ENCODE measurements at regions not wholly inside any gene's neighbourhood (a gene's known extent, or its start where the extent isn't known, plus 50 kb on each side); places are given as distances from the start of the nearest gene placed in this dataset.

GRCh38 chr10:78137147-78137546, 103.5 kb downstream of the RPS24 start:
- Histone ChIP-seq H3K9me3 (no peaks in the 10 kb centered on the region), H3K4me3 (no peak overlapping the region), H3K4me1 (ENCODE audit: control insufficient read depth in 1 of 2, low read depth in 2 of 2) (peaks cover 0 to 13% of the 10 kb centered on the region in 2 donors), H3K36me3 (no peaks in the 10 kb centered on the region), H3K27me3 (replicated peaks; ENCODE audit: insufficient read depth) (no peaks in the 10 kb centered on the region), H3K27ac (no peak overlapping the region)
- no peak for TF ChIP-seq CTCF (IDR thresholded peaks at IDR 0.05)
- ATAC-seq (ENCODE audit: insufficient number of reproducible peaks, low FRiP score, low read depth): no peak
- no peak for DNase-seq (ENCODE audit: low spot score)

- Histone ChIP-seq H3K27me3 (replicated peaks; ENCODE audit: insufficient read depth) (no peaks in the 10 kb centered on the region), H3K4me3 (no peak overlapping the region), H3K4me1 (ENCODE audit: control insufficient read depth in 1 of 2, low read depth in 2 of 2) (peaks cover 0 to 13% of the 10 kb centered on the region in 2 donors), H3K36me3 (no peaks in the 10 kb centered on the region), H3K9me3 (no peaks in the 10 kb centered on the region), H3K27ac (no peak overlapping the region)
- no peak for DNase-seq (ENCODE audit: low spot score)
- ATAC-seq (ENCODE audit: insufficient number of reproducible peaks, low FRiP score, low read depth): no peak
- TF ChIP-seq CTCF (IDR thresholded peaks at IDR 0.05): no peak
Observed at GRCh38 chr10:78139341-78139740, 105.7 kb downstream of the RPS24 start.

- no peak overlapping the region for H3K27ac ChIP-seq
- no peak for DNase-seq (ENCODE audit: low spot score)
- TF ChIP-seq CTCF (IDR thresholded peaks at IDR 0.05): no peak
Observed at GRCh38 chr10:78140066-78140630, 106.5 kb downstream of the RPS24 start.

DNA sequence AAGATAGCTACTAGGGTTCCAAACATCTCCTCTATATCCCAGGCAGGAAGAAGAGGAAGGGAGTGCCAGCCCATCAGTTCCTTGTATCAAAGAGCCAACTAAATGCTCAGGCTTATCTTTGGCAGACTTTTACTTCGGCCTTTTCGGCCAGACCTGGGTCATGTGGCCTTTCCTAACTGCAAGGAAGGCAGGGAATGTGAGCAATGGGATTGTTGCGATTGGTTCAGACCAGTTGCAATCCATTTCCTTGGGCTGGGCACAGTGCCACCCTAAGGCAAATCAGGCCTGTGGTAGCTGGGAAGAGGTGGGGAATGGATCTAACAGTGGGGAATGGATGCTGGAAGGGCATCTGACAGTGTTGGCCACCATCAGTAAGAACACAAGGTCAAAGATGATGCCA, 109.9 kb downstream of the RPS24 start:
- Histone ChIP-seq H3K27ac (no peak overlapping the region), H3K4me3 (no peak overlapping the region), H3K4me1 (ENCODE audit: control insufficient read depth in 1 of 2, low read depth in 2 of 2) (peaks cover 0 to 13% of the 10 kb centered on the region in 2 donors), H3K27me3 (replicated peaks; ENCODE audit: insufficient read depth) (no peaks in the 10 kb centered on the region), H3K36me3 (no peaks in the 10 kb centered on the region), H3K9me3 (no peaks in the 10 kb centered on the region)
- no peak for TF ChIP-seq CTCF (IDR thresholded peaks at IDR 0.05)
- ATAC-seq (ENCODE audit: insufficient number of reproducible peaks, low FRiP score, low read depth) (no peak), DNase-seq (ENCODE audit: low spot score) (no peak)

More at GRCh38 chr10:78140066-78140630, 106.5 kb downstream of the RPS24 start:
- Histone ChIP-seq H3K4me1 (ENCODE audit: control insufficient read depth in 1 of 2, low read depth in 2 of 2) (peaks cover 0 to 13% of the 10 kb centered on the region in 2 donors), H3K27me3 (replicated peaks; ENCODE audit: insufficient read depth) (no peaks in the 10 kb centered on the region), H3K9me3 (no peaks in the 10 kb centered on the region), H3K36me3 (no peaks in the 10 kb centered on the region), H3K4me3 (no peak overlapping the region)
- no peak for ATAC-seq (ENCODE audit: insufficient number of reproducible peaks, low FRiP score, low read depth)

DNA sequence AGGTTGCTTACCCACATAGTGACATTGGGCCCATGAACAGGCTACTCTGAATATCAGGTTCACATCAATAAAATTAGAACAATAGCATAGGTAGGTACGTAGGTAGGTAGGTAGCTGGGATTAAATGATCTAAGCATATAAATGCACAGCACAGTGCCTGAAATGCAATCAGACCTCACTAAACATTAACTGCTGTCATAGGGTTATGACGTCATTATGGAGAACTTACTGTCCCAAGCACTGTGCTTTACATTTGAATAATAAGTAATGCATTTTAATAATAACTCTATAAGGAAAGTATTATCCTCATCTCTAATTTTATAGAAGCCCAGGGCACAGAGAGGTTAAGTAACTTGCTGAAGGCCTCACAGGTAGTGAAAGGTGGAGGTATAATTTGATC, 112.5 kb downstream of the RPS24 start:
- DNase-seq (ENCODE audit: low spot score) (no peak), ATAC-seq (ENCODE audit: insufficient number of reproducible peaks, low FRiP score, low read depth) (no peak)
- Histone ChIP-seq H3K27ac (no peak overlapping the region), H3K4me1 (ENCODE audit: control insufficient read depth in 1 of 2, low read depth in 2 of 2) (no peaks in the 10 kb centered on the region), H3K9me3 (no peaks in the 10 kb centered on the region), H3K4me3 (no peak overlapping the region), H3K27me3 (replicated peaks; ENCODE audit: insufficient read depth) (no peaks in the 10 kb centered on the region), H3K36me3 (no peaks in the 10 kb centered on the region)
- no peak for TF ChIP-seq CTCF (IDR thresholded peaks at IDR 0.05)

Data from thoracic aorta (tissue), 2 donors.